Panc1 (cell line): ENCODE measurements at regions not wholly inside any gene's neighbourhood (a gene's known extent, or its start where the extent isn't known, plus 50 kb on each side); places are given as distances from the start of the nearest gene placed in this dataset.

Experiments used
- ATAC-seq: fragments of 200-7000 bp; cut with Tn5 transposase; 2 replicates; pipeline ENCODE4 v1.9.1; 2020; ENCODE audit warnings: mild to moderate bottlenecking, moderate library complexity
- BruUV-seq: library from RNA; stranded (reverse); fragments of 400-500 nt; replicated peaks from 2 replicates; lab custom pipeline; 2021; lab: Mats Ljungman, UMichigan
- CTCF ChIA-PET: fragments of 300-600 bp; sonication (Branson Sonifier 250); formaldehyde crosslinking; loops from one replicate; lab custom pipeline; 2022; ENCODE audit warnings: antibody characterized with exemption; lab: Charles Lee
- POLR2A ChIA-PET: fragments of 300-600 bp; sonication (Branson Sonifier 250); formaldehyde crosslinking; loops from one replicate; lab custom pipeline; 2022; ENCODE audit warnings: antibody characterized with exemption; lab: Charles Lee
- DNase-seq: peaks from one replicate; pipeline ENCODE4 v3.0.0-alpha.2; 2010; ENCODE audit warnings: low read depth, low spot score
- H3K27ac ChIP-seq: 2 replicates; pipeline ENCODE4 v1.5.1; 2011; ENCODE audit warnings: mild to moderate bottlenecking, low read length, inconsistent platforms
- H3K27me3 ChIP-seq: fragments of 200-500 bp; sonication (Bioruptor generic); 2 replicates; pipeline ENCODE4 v1.6.0; 2014; ENCODE audit warnings: low read length, inconsistent platforms; ENCODE audit not compliant: control insufficient read depth, insufficient read depth
- H3K36me3 ChIP-seq: fragments of 200-500 bp; sonication (Bioruptor generic); 2 replicates; pipeline ENCODE4 v1.5.1; 2014; ENCODE audit warnings: inconsistent platforms, mild to moderate bottlenecking, low read length, moderate library complexity; ENCODE audit not compliant: control insufficient read depth, insufficient read depth
- H3K4me1 ChIP-seq: 2 replicates; pipeline ENCODE4 v1.5.1; 2011; ENCODE audit warnings: inconsistent platforms, mild to moderate bottlenecking, low read length, moderate library complexity; ENCODE audit not compliant: control insufficient read depth, insufficient read depth
- H3K4me3 ChIP-seq, 2 experiments: 2 replicates each; pipeline ENCODE4 v1.5.1; 2011 to 2012; ENCODE audit warnings: low read depth in 2 of 2, low read length in 2 of 2, mild to moderate bottlenecking in 2 of 2, inconsistent platforms in 1 of 2, moderate library complexity in 1 of 2
- H3K9me3 ChIP-seq: fragments of 200-500 bp; sonication (Bioruptor generic); 2 replicates; pipeline ENCODE4 v1.5.1; 2014; ENCODE audit warnings: low read depth, mild to moderate bottlenecking, inconsistent platforms, low read length, moderate library complexity; ENCODE audit not compliant: control insufficient read depth, insufficient read depth
- POLR2AphosphoS5 ChIP-seq: IDR thresholded peaks from 2 replicates; pipeline ENCODE4 v1.6.1; 2012; ENCODE audit warnings: mild to moderate bottlenecking, low read depth, low read length, moderate library complexity
- SIN3A ChIP-seq: IDR thresholded peaks from 2 replicates; pipeline ENCODE4 v1.6.1; 2012; ENCODE audit warnings: low read depth, mild to moderate bottlenecking, low read length, moderate library complexity, borderline replicate concordance; ENCODE audit not compliant: insufficient read depth
- TCF7L2 ChIP-seq: IDR thresholded peaks from 2 replicates; pipeline ENCODE4 v1.6.1; 2011; ENCODE audit warnings: mild to moderate bottlenecking, low read depth, low read length, inconsistent platforms
- in situ Hi-C: cut with HindIII; loops from 2 replicates; pipeline ENCODE4 v1.10.0; 2016; ENCODE audit warnings: low sequenced_read_pairs, low pct_unique_long_range_greater_than_20kb
- intact Hi-C: fragments of 100-400 bp; cut with micrococcal nuclease; formaldehyde crosslinking; loops from one replicate; pipeline ENCODE4 v1.10.0; 2022; ENCODE audit not compliant: unreplicated experiment
- TF ChIP-seq, protein P1 (sequence below): fragments of 450-650 bp; IDR thresholded peaks from 2 replicates; pipeline ENCODE4 v1.5.1; 2017; ENCODE audit warnings: mild to moderate bottlenecking
- TF ChIP-seq, protein P2 (sequence below), 2 experiments: IDR thresholded peaks; 2 replicates each; pipeline ENCODE4 v1.6.1; 2011 to 2012; ENCODE audit warnings: low read depth in 2 of 2, control low read depth in 1 of 2, low read length in 1 of 2, mild to moderate bottlenecking in 1 of 2, moderate library complexity in 1 of 2; ENCODE audit not compliant: insufficient read depth in 1 of 2

DNA sequence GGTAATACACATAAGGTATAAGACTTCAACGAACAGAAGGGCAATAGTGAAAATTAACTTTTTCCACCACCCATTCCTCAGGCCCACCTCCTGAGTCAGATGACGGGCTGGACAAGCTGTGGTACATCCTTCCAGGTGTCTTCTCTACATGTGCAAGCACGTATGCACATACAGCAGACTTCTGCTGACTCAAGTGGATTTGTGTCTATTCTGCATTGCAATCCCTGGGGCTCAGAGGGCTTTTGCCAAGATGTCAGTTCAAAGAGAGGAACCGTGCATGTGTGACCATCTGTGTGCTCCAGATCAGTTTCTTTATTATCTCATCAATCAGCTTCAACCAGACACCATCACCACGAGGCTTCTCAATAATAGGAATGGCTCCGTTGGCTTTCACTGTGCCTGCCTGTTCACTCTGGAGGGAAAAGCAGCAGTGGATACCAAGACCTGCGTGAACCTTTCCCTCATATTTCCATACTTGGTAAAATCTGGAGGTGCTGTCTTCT lies 288.4 kb downstream of the MTRR start:
- in situ Hi-C loops (no loop called here), intact Hi-C loops (no loop called here)
- no TSS peak for BruUV-seq
- ChIA-PET CTCF (no interaction called here), POLR2A (no interaction called here)
- Histone ChIP-seq H3K27me3 (no peaks in the 10 kb centered on the region), H3K4me3 (no peak overlapping the region), H3K4me1 (no peaks in the 10 kb centered on the region), H3K36me3 (no peaks in the 10 kb centered on the region), H3K9me3 (no peaks in the 10 kb centered on the region), H3K27ac (no peak overlapping the region)
- no peak for ATAC-seq
- DNase-seq, result no peak
- TF ChIP-seq, protein P1, sequence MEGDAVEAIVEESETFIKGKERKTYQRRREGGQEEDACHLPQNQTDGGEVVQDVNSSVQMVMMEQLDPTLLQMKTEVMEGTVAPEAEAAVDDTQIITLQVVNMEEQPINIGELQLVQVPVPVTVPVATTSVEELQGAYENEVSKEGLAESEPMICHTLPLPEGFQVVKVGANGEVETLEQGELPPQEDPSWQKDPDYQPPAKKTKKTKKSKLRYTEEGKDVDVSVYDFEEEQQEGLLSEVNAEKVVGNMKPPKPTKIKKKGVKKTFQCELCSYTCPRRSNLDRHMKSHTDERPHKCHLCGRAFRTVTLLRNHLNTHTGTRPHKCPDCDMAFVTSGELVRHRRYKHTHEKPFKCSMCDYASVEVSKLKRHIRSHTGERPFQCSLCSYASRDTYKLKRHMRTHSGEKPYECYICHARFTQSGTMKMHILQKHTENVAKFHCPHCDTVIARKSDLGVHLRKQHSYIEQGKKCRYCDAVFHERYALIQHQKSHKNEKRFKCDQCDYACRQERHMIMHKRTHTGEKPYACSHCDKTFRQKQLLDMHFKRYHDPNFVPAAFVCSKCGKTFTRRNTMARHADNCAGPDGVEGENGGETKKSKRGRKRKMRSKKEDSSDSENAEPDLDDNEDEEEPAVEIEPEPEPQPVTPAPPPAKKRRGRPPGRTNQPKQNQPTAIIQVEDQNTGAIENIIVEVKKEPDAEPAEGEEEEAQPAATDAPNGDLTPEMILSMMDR, result no peak
- no peak for TF ChIP-seq TCF7L2
- TF ChIP-seq POLR2AphosphoS5, result no peak
- no peak for TF ChIP-seq SIN3A
- TF ChIP-seq, protein P2, sequence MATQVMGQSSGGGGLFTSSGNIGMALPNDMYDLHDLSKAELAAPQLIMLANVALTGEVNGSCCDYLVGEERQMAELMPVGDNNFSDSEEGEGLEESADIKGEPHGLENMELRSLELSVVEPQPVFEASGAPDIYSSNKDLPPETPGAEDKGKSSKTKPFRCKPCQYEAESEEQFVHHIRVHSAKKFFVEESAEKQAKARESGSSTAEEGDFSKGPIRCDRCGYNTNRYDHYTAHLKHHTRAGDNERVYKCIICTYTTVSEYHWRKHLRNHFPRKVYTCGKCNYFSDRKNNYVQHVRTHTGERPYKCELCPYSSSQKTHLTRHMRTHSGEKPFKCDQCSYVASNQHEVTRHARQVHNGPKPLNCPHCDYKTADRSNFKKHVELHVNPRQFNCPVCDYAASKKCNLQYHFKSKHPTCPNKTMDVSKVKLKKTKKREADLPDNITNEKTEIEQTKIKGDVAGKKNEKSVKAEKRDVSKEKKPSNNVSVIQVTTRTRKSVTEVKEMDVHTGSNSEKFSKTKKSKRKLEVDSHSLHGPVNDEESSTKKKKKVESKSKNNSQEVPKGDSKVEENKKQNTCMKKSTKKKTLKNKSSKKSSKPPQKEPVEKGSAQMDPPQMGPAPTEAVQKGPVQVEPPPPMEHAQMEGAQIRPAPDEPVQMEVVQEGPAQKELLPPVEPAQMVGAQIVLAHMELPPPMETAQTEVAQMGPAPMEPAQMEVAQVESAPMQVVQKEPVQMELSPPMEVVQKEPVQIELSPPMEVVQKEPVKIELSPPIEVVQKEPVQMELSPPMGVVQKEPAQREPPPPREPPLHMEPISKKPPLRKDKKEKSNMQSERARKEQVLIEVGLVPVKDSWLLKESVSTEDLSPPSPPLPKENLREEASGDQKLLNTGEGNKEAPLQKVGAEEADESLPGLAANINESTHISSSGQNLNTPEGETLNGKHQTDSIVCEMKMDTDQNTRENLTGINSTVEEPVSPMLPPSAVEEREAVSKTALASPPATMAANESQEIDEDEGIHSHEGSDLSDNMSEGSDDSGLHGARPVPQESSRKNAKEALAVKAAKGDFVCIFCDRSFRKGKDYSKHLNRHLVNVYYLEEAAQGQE (IDR thresholded peaks at IDR 0.05; ENCODE audit: insufficient read depth in 1 of 2, low read depth in 2 of 2, low read length in 1 of 2), result no peak

DNA sequence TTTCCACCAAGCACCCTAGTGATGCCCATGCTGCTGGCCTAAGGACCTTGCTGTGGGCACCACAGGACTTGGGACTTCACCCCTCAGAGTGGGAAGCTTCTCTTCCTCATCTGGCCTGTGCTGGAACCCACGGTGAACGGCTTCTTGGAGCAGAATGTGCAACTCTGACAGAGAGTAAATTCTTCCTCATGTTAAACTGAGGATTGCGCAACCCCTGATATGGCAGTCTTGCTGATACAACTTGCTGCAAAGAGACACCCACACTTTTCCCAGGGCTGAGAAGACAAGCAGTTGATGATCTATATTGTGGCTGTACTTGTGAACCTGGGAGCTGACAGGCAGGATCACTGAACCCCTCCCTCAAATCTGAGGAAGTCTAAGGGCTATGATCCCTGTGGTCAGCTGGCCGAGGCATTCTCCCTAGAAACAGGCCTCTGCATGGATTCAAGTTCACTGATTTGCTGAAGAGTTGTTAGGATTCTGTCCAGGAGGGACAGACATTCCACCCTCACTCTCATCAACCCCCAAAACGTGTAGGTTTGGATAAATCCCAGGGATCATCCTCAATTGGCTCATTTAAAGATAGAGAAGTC lies 307.2 kb downstream of the MTRR start:
- BruUV-seq, result no TSS peak
- Histone ChIP-seq H3K4me3 (no peak overlapping the region), H3K9me3 (no peaks in the 10 kb centered on the region), H3K27me3 (no peaks in the 10 kb centered on the region), H3K4me1 (no peaks in the 10 kb centered on the region), H3K27ac (no peak overlapping the region), H3K36me3 (no peaks in the 10 kb centered on the region)
- ChIA-PET POLR2A (no interaction called here), CTCF (no interaction called here)
- in situ Hi-C loops, result no loop called here
- no peak for ATAC-seq
- TF ChIP-seq SIN3A (no peak), TCF7L2 (no peak), POLR2AphosphoS5 (no peak)
- TF ChIP-seq, protein P1, result no peak
- TF ChIP-seq, protein P2 (IDR thresholded peaks at IDR 0.05; ENCODE audit: insufficient read depth in 1 of 2, low read depth in 2 of 2, low read length in 1 of 2), result no peak
- intact Hi-C loops, result no loop called here
- DNase-seq, result no peak
